ENCODE measurements at regions not wholly inside any gene's neighbourhood (a gene's known extent, or its start where the extent isn't known, plus 50 kb on each side); places are given as distances from the start of the nearest gene placed in this dataset.

DNA sequence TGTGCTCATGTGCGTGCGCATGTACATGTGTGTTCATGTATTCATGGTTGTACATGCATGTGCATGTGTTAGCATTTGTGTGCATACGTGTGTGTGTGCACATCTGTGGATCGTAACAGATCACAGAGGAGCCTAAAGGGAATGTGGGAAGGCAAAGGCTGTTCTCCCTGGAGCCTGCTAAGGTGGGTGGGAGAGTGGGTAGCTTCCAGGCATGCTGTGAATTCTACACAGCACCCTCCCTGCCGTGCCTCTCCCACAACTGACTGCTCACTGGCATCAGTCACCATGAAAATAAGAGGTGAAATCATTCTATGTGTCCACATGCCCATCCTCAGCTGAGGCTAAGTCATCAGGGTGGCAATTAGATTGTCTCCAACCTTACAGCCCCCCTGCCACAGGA lies 600.9 kb downstream of the MID1IP1 start:
- Histone ChIP-seq H3K79me2 (ENCODE audit: insufficient read depth, low read length) (no peaks in the 10 kb centered on the region), H2AFZ (ENCODE audit: low read length) (no peak overlapping the region), H3K4me3 (ENCODE audit: low read depth, low read length, poor library complexity, severe bottlenecking) (no peak overlapping the region), H3K4me1 (ENCODE audit: insufficient read depth, low read length, severe bottlenecking) (no peaks in the 10 kb centered on the region), H3K9me3 (ENCODE audit: low read length) (no peaks in the 10 kb centered on the region), H3K27ac (ENCODE audit: low read depth, low read length, poor library complexity, severe bottlenecking) (no peak overlapping the region), H4K20me1 (ENCODE audit: insufficient read depth, low read length) (no peaks in the 10 kb centered on the region), H3K9me2 (ENCODE audit: low read depth, low read length) (no peaks in the 10 kb centered on the region), H3K36me3 (ENCODE audit: insufficient read depth, low read length) (no peaks in the 10 kb centered on the region), H3F3A (ENCODE audit: insufficient read depth, low read length) (no peaks in the 10 kb centered on the region), H3K27me3 (ENCODE audit: insufficient read depth, low read length) (no peaks in the 10 kb centered on the region), H3K9ac (ENCODE audit: low read length) (no peak overlapping the region), H3K4me2 (ENCODE audit: low read length) (no peak overlapping the region)
- TF ChIP-seq, protein P1, sequence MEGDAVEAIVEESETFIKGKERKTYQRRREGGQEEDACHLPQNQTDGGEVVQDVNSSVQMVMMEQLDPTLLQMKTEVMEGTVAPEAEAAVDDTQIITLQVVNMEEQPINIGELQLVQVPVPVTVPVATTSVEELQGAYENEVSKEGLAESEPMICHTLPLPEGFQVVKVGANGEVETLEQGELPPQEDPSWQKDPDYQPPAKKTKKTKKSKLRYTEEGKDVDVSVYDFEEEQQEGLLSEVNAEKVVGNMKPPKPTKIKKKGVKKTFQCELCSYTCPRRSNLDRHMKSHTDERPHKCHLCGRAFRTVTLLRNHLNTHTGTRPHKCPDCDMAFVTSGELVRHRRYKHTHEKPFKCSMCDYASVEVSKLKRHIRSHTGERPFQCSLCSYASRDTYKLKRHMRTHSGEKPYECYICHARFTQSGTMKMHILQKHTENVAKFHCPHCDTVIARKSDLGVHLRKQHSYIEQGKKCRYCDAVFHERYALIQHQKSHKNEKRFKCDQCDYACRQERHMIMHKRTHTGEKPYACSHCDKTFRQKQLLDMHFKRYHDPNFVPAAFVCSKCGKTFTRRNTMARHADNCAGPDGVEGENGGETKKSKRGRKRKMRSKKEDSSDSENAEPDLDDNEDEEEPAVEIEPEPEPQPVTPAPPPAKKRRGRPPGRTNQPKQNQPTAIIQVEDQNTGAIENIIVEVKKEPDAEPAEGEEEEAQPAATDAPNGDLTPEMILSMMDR (IDR thresholded peaks at IDR 0.05; ENCODE audit: low read length) = no peak
- TF ChIP-seq EZH2 (IDR thresholded peaks at IDR 0.05; ENCODE audit: borderline replicate concordance, low read length) = no peak

DNA sequence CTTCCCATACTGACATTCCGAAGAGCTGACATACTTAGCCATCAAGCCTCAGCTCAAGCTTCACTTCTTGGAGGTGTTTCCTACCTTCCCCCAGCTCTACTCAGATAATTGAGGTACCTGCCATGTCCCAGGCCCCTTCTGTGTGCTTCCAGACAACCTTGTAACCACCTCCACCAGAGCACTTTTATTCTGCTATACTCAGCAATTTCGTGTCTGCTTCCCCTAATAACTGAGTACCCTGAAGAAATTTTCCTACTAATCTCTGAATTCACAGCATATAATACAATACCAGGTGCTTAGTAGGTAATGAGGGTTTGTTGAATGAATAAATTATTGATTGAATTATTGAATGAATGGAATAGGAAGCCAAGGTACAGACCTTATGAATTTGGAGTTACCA lies 605.5 kb downstream of the MID1IP1 start:
- Histone ChIP-seq H3K9me2 (ENCODE audit: low read depth, low read length) (no peaks in the 10 kb centered on the region), H3K36me3 (ENCODE audit: insufficient read depth, low read length) (no peaks in the 10 kb centered on the region), H3K27ac (ENCODE audit: low read depth, low read length, poor library complexity, severe bottlenecking) (no peak overlapping the region), H2AFZ (ENCODE audit: low read length) (no peak overlapping the region), H3K27me3 (ENCODE audit: insufficient read depth, low read length) (no peaks in the 10 kb centered on the region), H3F3A (ENCODE audit: insufficient read depth, low read length) (no peaks in the 10 kb centered on the region), H4K20me1 (ENCODE audit: insufficient read depth, low read length) (no peaks in the 10 kb centered on the region), H3K4me3 (ENCODE audit: low read depth, low read length, poor library complexity, severe bottlenecking) (no peak overlapping the region), H3K4me2 (ENCODE audit: low read length) (no peak overlapping the region), H3K79me2 (ENCODE audit: insufficient read depth, low read length) (no peaks in the 10 kb centered on the region), H3K9me3 (ENCODE audit: low read length) (no peaks in the 10 kb centered on the region), H3K4me1 (ENCODE audit: insufficient read depth, low read length, severe bottlenecking) (no peaks in the 10 kb centered on the region), H3K9ac (ENCODE audit: low read length) (no peak overlapping the region)
- no peak for TF ChIP-seq EZH2 (IDR thresholded peaks at IDR 0.05; ENCODE audit: borderline replicate concordance, low read length)
- TF ChIP-seq, protein P1 (IDR thresholded peaks at IDR 0.05; ENCODE audit: low read length) = no peak

DNA sequence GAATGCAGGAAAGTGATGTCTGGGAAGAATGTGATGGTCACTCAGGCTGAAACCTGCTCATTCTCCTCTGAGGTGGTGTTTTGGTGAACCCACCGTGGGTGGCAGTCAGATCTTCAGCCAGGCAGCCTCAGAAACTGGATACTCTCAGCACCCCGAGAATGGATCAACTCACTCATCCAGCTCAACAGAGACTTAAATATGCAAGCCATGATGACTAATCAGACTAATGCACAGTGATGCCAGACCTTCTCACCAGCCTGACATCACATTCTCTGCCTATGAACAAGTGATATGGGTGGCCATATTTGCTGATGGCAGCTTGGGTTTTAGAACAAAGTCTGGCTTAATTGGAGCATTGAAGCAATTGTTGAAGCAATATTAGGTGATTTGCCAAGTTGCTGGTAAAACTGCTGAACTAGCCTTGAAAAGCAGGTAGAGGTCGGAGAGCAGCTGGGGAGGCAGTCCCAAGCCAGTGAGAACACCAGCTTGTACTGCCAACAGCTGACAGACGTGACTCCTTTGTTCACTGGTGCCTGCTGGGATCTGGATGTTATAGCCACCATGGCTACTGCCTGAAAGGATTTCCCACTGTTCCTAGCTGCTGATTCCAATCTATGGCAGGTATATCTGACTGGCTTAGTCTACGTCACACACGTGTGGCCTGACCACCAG lies 608.1 kb downstream of the MID1IP1 start:
- Histone ChIP-seq H3K79me2 (ENCODE audit: insufficient read depth, low read length) (no peaks in the 10 kb centered on the region), H3K9ac (ENCODE audit: low read length) (no peak overlapping the region), H3K27ac (ENCODE audit: low read depth, low read length, poor library complexity, severe bottlenecking) (no peak overlapping the region), H3K36me3 (ENCODE audit: insufficient read depth, low read length) (no peaks in the 10 kb centered on the region), H3K4me3 (ENCODE audit: low read depth, low read length, poor library complexity, severe bottlenecking) (no peak overlapping the region), H3K4me2 (ENCODE audit: low read length) (no peak overlapping the region), H3K9me2 (ENCODE audit: low read depth, low read length) (no peaks in the 10 kb centered on the region), H3K4me1 (ENCODE audit: insufficient read depth, low read length, severe bottlenecking) (no peaks in the 10 kb centered on the region), H3K9me3 (ENCODE audit: low read length) (no peaks in the 10 kb centered on the region), H2AFZ (ENCODE audit: low read length) (no peak overlapping the region), H3F3A (ENCODE audit: insufficient read depth, low read length) (no peaks in the 10 kb centered on the region), H4K20me1 (ENCODE audit: insufficient read depth, low read length) (no peaks in the 10 kb centered on the region), H3K27me3 (ENCODE audit: insufficient read depth, low read length) (no peaks in the 10 kb centered on the region)
- TF ChIP-seq, protein P1 (IDR thresholded peaks at IDR 0.05; ENCODE audit: low read length) = no peak
- TF ChIP-seq EZH2 (IDR thresholded peaks at IDR 0.05; ENCODE audit: borderline replicate concordance, low read length) = no peak
